Ishikawa (cell line): ENCODE measurements at regions not wholly inside any gene's neighbourhood (a gene's known extent, or its start where the extent isn't known, plus 50 kb on each side); places are given as distances from the start of the nearest gene placed in this dataset.

ENCODE experiments used
- CEBPB ChIP-seq: IDR thresholded peaks from 2 replicates; pipeline ENCODE4 v1.6.1; 2012
- CREB1 ChIP-seq: IDR thresholded peaks from 2 replicates; pipeline ENCODE4 v1.6.1; 2012; ENCODE audit warnings: low read depth
- EGR1 ChIP-seq: IDR thresholded peaks from 2 replicates; pipeline ENCODE4 v1.6.1; 2012
- EP300 ChIP-seq: IDR thresholded peaks from 2 replicates; pipeline ENCODE4 v1.6.1; 2012; ENCODE audit warnings: borderline replicate concordance
- NFIC ChIP-seq: IDR thresholded peaks from 2 replicates; pipeline ENCODE4 v1.6.1; 2012
- RAD21 ChIP-seq: IDR thresholded peaks from 2 replicates; pipeline ENCODE4 v1.6.1; 2012; ENCODE audit warnings: low read depth
- TAF1 ChIP-seq: IDR thresholded peaks from 2 replicates; pipeline ENCODE4 v1.6.1; 2012; ENCODE audit warnings: low read depth, mild to moderate bottlenecking
- TCF12 ChIP-seq: IDR thresholded peaks from 2 replicates; pipeline ENCODE4 v1.6.1; 2012; ENCODE audit warnings: low read depth
- TEAD4 ChIP-seq: IDR thresholded peaks from 2 replicates; pipeline ENCODE4 v1.6.1; 2012
- YY1 ChIP-seq: IDR thresholded peaks from 2 replicates; pipeline ENCODE4 v1.6.1; 2012; ENCODE audit warnings: low read depth
- ZBTB7A ChIP-seq: IDR thresholded peaks from 2 replicates; pipeline ENCODE4 v1.6.1; 2012; ENCODE audit warnings: low read depth
- TF ChIP-seq, protein P1 (sequence below): IDR thresholded peaks from 2 replicates; pipeline ENCODE4 v1.6.1; 2012

DNA sequence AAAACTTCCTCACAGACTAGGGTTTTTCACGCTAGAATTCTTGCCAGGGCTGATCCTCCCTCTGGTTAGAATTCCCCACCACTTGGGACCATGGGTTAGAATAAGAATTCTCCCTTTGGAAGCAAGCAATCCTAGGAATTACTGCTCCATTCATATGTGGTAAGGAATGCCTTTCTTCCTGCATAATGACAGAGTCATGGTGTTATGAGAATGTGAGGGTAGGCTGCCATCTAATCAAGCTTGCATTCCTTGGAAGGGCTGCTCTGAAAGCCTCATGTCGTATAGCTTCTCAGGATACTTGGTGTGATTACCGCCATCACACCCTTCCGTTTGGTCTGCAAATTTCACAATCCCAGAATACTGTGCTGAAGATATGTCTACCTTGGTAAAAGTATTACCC, 1282.4 kb upstream of the PIK3C3 start:
- TF ChIP-seq YY1 (no peak), RAD21 (no peak), NFIC (no peak), CEBPB (no peak), TAF1 (no peak), TEAD4 (no peak), CREB1 (no peak), EP300 (no peak), TCF12 (no peak), ZBTB7A (no peak), EGR1 (no peak)
- TF ChIP-seq, protein P1, sequence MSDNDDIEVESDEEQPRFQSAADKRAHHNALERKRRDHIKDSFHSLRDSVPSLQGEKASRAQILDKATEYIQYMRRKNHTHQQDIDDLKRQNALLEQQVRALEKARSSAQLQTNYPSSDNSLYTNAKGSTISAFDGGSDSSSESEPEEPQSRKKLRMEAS = no peak
